NK-92 (cell line): ENCODE measurements at regions not wholly inside any gene's neighbourhood (a gene's known extent, or its start where the extent isn't known, plus 50 kb on each side); places are given as distances from the start of the nearest gene placed in this dataset.

Source experiments
- DNase-seq: peaks from one replicate; lab custom pipeline; 2025; ENCODE audit not compliant: unreplicated experiment; lab: John Stamatoyannopoulos, UW

- no peak for DNase-seq
Observed at GRCh38 chr15:46682969-46683791, 1034.1 kb upstream of the SEMA6D start.

GRCh38 chr15:46685096-46685495, 1032.2 kb upstream of the SEMA6D start:
- DNase-seq: no peak

- DNase-seq: no peak
Observed at GRCh38 chr15:46685681-46686080, 1031.6 kb upstream of the SEMA6D start.

- no peak for DNase-seq
Observed at GRCh38 chr15:46696281-46696680, 1021.0 kb upstream of the SEMA6D start.

GRCh38 chr15:46701346-46701745, 1016.0 kb upstream of the SEMA6D start:
- DNase-seq: no peak

GRCh38 chr15:46701896-46702295, 1015.4 kb upstream of the SEMA6D start:
- DNase-seq: no peak

GRCh38 chr15:46703020-46703861, 1014.1 kb upstream of the SEMA6D start:
- no peak for DNase-seq

GRCh38 chr15:46703871-46704637, 1013.3 kb upstream of the SEMA6D start:
- no peak for DNase-seq

GRCh38 chr15:46707452-46707851, 1009.9 kb upstream of the SEMA6D start:
- no peak for DNase-seq

GRCh38 chr15:46708226-46708625, 1009.1 kb upstream of the SEMA6D start:
- DNase-seq: no peak

- no peak for DNase-seq
Observed at GRCh38 chr15:46709460-46710083, 1007.7 kb upstream of the SEMA6D start.

- DNase-seq: no peak
Observed at GRCh38 chr15:46710401-46710960, 1006.8 kb upstream of the SEMA6D start.

GRCh38 chr15:46713045-46713444, 1004.3 kb upstream of the SEMA6D start:
- no peak for DNase-seq

- DNase-seq: no peak
Observed at GRCh38 chr15:46714950-46715349, 1002.4 kb upstream of the SEMA6D start.

GRCh38 chr15:46723308-46723707, 994.0 kb upstream of the SEMA6D start:
- no peak for DNase-seq

- DNase-seq: no peak
Observed at GRCh38 chr15:46732060-46732459, 985.2 kb upstream of the SEMA6D start.

- no peak for DNase-seq
Observed at GRCh38 chr15:46735115-46735514, 982.2 kb upstream of the SEMA6D start.

- DNase-seq: no peak
Observed at GRCh38 chr15:46751303-46751702, 966.0 kb upstream of the SEMA6D start.

GRCh38 chr15:46753946-46754345, 963.4 kb upstream of the SEMA6D start:
- no peak for DNase-seq

GRCh38 chr15:46763091-46763490, 954.2 kb upstream of the SEMA6D start:
- DNase-seq: no peak

- DNase-seq: no peak
Observed at GRCh38 chr15:46764851-46765250, 952.5 kb upstream of the SEMA6D start.
